ENCODE measurements at regions not wholly inside any gene's neighbourhood (a gene's known extent, or its start where the extent isn't known, plus 50 kb on each side); places are given as distances from the start of the nearest gene placed in this dataset.

GRCh38 chr15:72983801-72984545 lies 68.3 kb upstream of the NEO1 start:
- no peak for TF ChIP-seq ZNF232 (CRISPR knock-in tag; IDR thresholded peaks at IDR 0.05)
- no peak for TF ChIP-seq JUN (CRISPR knock-in tag; IDR thresholded peaks at IDR 0.05)
- TF ChIP-seq CTCF (IDR thresholded peaks at IDR 0.05) = no peak
- TF ChIP-seq PRRX2 (CRISPR knock-in tag; IDR thresholded peaks at IDR 0.05) = no peak
- TF ChIP-seq FOXJ3 (CRISPR knock-in tag; IDR thresholded peaks at IDR 0.05; ENCODE audit: borderline replicate concordance) = no peak
- no peak for TF ChIP-seq TEAD4 (CRISPR knock-in tag; IDR thresholded peaks at IDR 0.05)
- no peak for TF ChIP-seq AR (CRISPR knock-in tag; IDR thresholded peaks at IDR 0.05)
- no peak for TF ChIP-seq CREB1 (CRISPR knock-in tag; IDR thresholded peaks at IDR 0.05)
- no peak for TF ChIP-seq NFE2L1 (CRISPR knock-in tag; IDR thresholded peaks at IDR 0.05)
- TF ChIP-seq GTF2I (CRISPR knock-in tag; conservative IDR thresholded peaks at IDR 0.05) = no peak
- TF ChIP-seq ZNF317 (CRISPR knock-in tag; IDR thresholded peaks at IDR 0.05; ENCODE audit: borderline replicate concordance, low read depth) = no peak
- no peak for TF ChIP-seq ATF3 (CRISPR knock-in tag; conservative IDR thresholded peaks at IDR 0.05)
